CD4-positive, alpha-beta T cell treated with Interferon alpha-2 for 1 hour (primary cell): ENCODE measurements at regions not wholly inside any gene's neighbourhood (a gene's known extent, or its start where the extent isn't known, plus 50 kb on each side); places are given as distances from the start of the nearest gene placed in this dataset.
"Not testable (repeated sequence)": the region's sequence is repeated elsewhere in the genome, so short reads cannot be mapped to it uniquely, and the experiment has no call there.

ENCODE experiments used
- DNase-seq, 2 donors: peaks; one replicate each; pipeline ENCODE4 v3.0.0-alpha.2; 2020 to 2022

- DNase-seq = not testable (repeated sequence)
Observed at GRCh38 chr6:86602093-86602492, 335.2 kb upstream of the HTR1E start.

- DNase-seq = not testable (repeated sequence)
Observed at GRCh38 chr6:86598969-86599368, 338.4 kb upstream of the HTR1E start.

- no peak for DNase-seq
Observed at GRCh38 chr6:86595641-86596040, 341.7 kb upstream of the HTR1E start.

GRCh38 chr6:86586195-86586594 lies 351.1 kb upstream of the HTR1E start:
- DNase-seq = no peak

GRCh38 chr6:86581833-86582232 lies 355.5 kb upstream of the HTR1E start:
- no peak for DNase-seq

GRCh38 chr6:86563197-86563596 lies 374.1 kb upstream of the HTR1E start:
- no peak for DNase-seq

- no peak for DNase-seq
Observed at GRCh38 chr6:86558318-86558717, 379.0 kb upstream of the HTR1E start.

- DNase-seq = no peak
Observed at GRCh38 chr6:86537292-86537861, 400.0 kb upstream of the HTR1E start.

GRCh38 chr6:86536121-86536520 lies 401.2 kb upstream of the HTR1E start:
- DNase-seq = no peak

GRCh38 chr6:86535100-86535499 lies 402.2 kb upstream of the HTR1E start:
- DNase-seq = no peak

GRCh38 chr6:86529635-86530034 lies 407.7 kb upstream of the HTR1E start:
- no peak for DNase-seq

GRCh38 chr6:86526238-86526637 lies 411.1 kb upstream of the HTR1E start:
- DNase-seq = no peak

- no peak for DNase-seq
Observed at GRCh38 chr6:86516087-86516486, 421.2 kb upstream of the HTR1E start.

GRCh38 chr6:86511962-86512361 lies 425.4 kb upstream of the HTR1E start:
- no peak for DNase-seq

GRCh38 chr6:86508230-86508629 lies 429.1 kb upstream of the HTR1E start:
- DNase-seq = no peak

GRCh38 chr6:86502497-86502896 lies 434.8 kb upstream of the HTR1E start:
- DNase-seq = no peak

- DNase-seq = no peak
Observed at GRCh38 chr6:86500035-86500434, 437.3 kb upstream of the HTR1E start.

- DNase-seq = not testable (repeated sequence)
Observed at GRCh38 chr6:86489042-86489441, 448.3 kb upstream of the HTR1E start.

- DNase-seq = no peak
Observed at GRCh38 chr6:86487660-86488221, 449.6 kb upstream of the HTR1E start.

GRCh38 chr6:86478316-86478715 lies 459.0 kb upstream of the HTR1E start:
- DNase-seq = not testable (repeated sequence)

GRCh38 chr6:86477500-86478148 lies 459.7 kb upstream of the HTR1E start:
- no peak for DNase-seq

GRCh38 chr6:86476311-86476710 lies 461.0 kb upstream of the HTR1E start:
- DNase-seq = no peak

GRCh38 chr6:86474081-86474480 lies 463.2 kb upstream of the HTR1E start:
- DNase-seq = no peak

- no peak for DNase-seq
Observed at GRCh38 chr6:86471791-86472190, 465.5 kb upstream of the HTR1E start.

GRCh38 chr6:86459978-86460377 lies 477.4 kb upstream of the HTR1E start:
- DNase-seq = no peak
